ENCODE measurements at regions not wholly inside any gene's neighbourhood (a gene's known extent, or its start where the extent isn't known, plus 50 kb on each side); places are given as distances from the start of the nearest gene placed in this dataset.

GRCh38 chr15:39287322-39288195, 293.3 kb upstream of the THBS1 start:
- no peaks in the 10 kb centered on the region for H3K36me3 ChIP-seq (ENCODE audit: control insufficient read depth in 2 of 2, extremely low read depth in 1 of 2, insufficient read depth in 2 of 2, low read length in 2 of 2)
- H3K79me2 ChIP-seq (ENCODE audit: control insufficient read depth, insufficient read depth, low read length), result no peaks in the 10 kb centered on the region
- dilution Hi-C loops (cut with MboI; ENCODE audit: extremely low pct_ligation_motif_present, low sequenced_read_pairs) (no loop called here), intact Hi-C loops (cut with micrococcal nuclease) (loop anchor here (1.0 kb wide), 1 partner anchor 16 kb away; no protein-coding TSS in a partner anchor)
- FAIRE-seq (peak; percentile 78), DNase-seq (ENCODE audit: low read depth, low spot score) (peak; percentile 72)
- no peak for TF ChIP-seq POLR2A (IDR thresholded peaks at IDR 0.05; ENCODE audit: low read depth, low read length)
- peak; percentile 36 for TF ChIP-seq GATA2 (IDR thresholded peaks at IDR 0.05; ENCODE audit: insufficient read depth, insufficient read length, low read depth, low read length)
- TF ChIP-seq MYC (IDR thresholded peaks at IDR 0.05; ENCODE audit: low read depth, low read length), result no peak
- TF ChIP-seq CTCF (IDR thresholded peaks at IDR 0.05; ENCODE audit: extremely low read depth in 1 of 2, insufficient read depth in 1 of 2, low read depth in 1 of 2, low read length in 2 of 2), result no peak
- peak; percentile 89 for TF ChIP-seq JUN (IDR thresholded peaks at IDR 0.05; ENCODE audit: borderline replicate concordance, insufficient read depth, insufficient read length, low read depth)
- TF ChIP-seq POLR2AphosphoS5 (IDR thresholded peaks at IDR 0.05; ENCODE audit: insufficient read depth, low read depth, low read length), result peak; percentile 64
- peak; percentile 93 for TF ChIP-seq FOS (IDR thresholded peaks at IDR 0.05; ENCODE audit: borderline replicate concordance, insufficient read depth, low read length)
- CTCF ChIA-PET, result no interaction called here
- peak overlapping the region; percentile 43 for H3K9ac ChIP-seq (replicated peaks; ENCODE audit: extremely low read depth, insufficient read depth, low read length)
- peak overlapping the region; percentile 52 for H3K27ac ChIP-seq (ENCODE audit: insufficient read depth, low read depth, low read length)
- H3K27me3 ChIP-seq (ENCODE audit: control insufficient read depth in 2 of 2, insufficient read depth in 2 of 2, low read length in 2 of 2), result no peaks in the 10 kb centered on the region
- no peaks in the 10 kb centered on the region for H3K9me3 ChIP-seq (replicated peaks; ENCODE audit: control insufficient read depth, insufficient read depth, low read length)
- POLR2A ChIA-PET, result no interaction called here
- peaks cover 26% of the 10 kb centered on the region for H3K4me1 ChIP-seq (ENCODE audit: control insufficient read depth, extremely low read depth, insufficient read depth, low read length)
- no peak overlapping the region for H3K4me3 ChIP-seq (replicated peaks in 1 of 3; ENCODE audit: insufficient read depth in 1 of 3, low read depth in 1 of 3, low read length in 3 of 3)
- no peak overlapping the region for H2AFZ ChIP-seq (ENCODE audit: low read depth, low read length)
- BruUV-seq (replicated peaks), result TSS peak; percentile 98
- H4K20me1 ChIP-seq (replicated peaks; ENCODE audit: control insufficient read depth, extremely low read depth, insufficient read depth, low read length), result no peaks in the 10 kb centered on the region
- H3K4me2 ChIP-seq (ENCODE audit: insufficient read depth, low read length), result peak overlapping the region; percentile 79
- H3K9me1 ChIP-seq (replicated peaks; ENCODE audit: control insufficient read depth, extremely low read depth, insufficient read depth, low read length), result no peaks in the 10 kb centered on the region

Measured in endothelial cell of umbilical vein (primary cell).